Tongue (tissue), 1 donor: ENCODE measurements at regions not wholly inside any gene's neighbourhood (a gene's known extent, or its start where the extent isn't known, plus 50 kb on each side); places are given as distances from the start of the nearest gene placed in this dataset. TPM values are rescaled to one million over a fixed set of nuclear protein-coding genes. Genes with fewer than 3 reads are reported as not detected.

ENCODE experiments used
- small RNA-seq: library from RNA; depleted of rRNA; stranded (forward); fragments of <200 nt; gene quantifications from one replicate; pipeline ENCODE3, GENCODE V24; 2014; ENCODE audit warnings: low replicate concordance

Small RNA genes in the stretch of these regions (small RNA-seq; reads per million reads assigned to genes)
- gene RF00406: 0.21 reads per million, percentile 30 among the genes with 10 or more reads in this experiment
- gene RNU6-1277P: not detected
